ENCODE measurements at regions not wholly inside any gene's neighbourhood (a gene's known extent, or its start where the extent isn't known, plus 50 kb on each side); places are given as distances from the start of the nearest gene placed in this dataset.
"Not testable (repeated sequence)": the region's sequence is repeated elsewhere in the genome, so short reads cannot be mapped to it uniquely, and the experiment has no call there.

GRCh38 chr1:192516776-192517297, 58.7 kb upstream of the RGS1 start:
- no peak overlapping the region for H3K27ac ChIP-seq
- TF ChIP-seq, protein P1, sequence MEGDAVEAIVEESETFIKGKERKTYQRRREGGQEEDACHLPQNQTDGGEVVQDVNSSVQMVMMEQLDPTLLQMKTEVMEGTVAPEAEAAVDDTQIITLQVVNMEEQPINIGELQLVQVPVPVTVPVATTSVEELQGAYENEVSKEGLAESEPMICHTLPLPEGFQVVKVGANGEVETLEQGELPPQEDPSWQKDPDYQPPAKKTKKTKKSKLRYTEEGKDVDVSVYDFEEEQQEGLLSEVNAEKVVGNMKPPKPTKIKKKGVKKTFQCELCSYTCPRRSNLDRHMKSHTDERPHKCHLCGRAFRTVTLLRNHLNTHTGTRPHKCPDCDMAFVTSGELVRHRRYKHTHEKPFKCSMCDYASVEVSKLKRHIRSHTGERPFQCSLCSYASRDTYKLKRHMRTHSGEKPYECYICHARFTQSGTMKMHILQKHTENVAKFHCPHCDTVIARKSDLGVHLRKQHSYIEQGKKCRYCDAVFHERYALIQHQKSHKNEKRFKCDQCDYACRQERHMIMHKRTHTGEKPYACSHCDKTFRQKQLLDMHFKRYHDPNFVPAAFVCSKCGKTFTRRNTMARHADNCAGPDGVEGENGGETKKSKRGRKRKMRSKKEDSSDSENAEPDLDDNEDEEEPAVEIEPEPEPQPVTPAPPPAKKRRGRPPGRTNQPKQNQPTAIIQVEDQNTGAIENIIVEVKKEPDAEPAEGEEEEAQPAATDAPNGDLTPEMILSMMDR (conservative IDR thresholded peaks at IDR 0.05) = no peak

DNA sequence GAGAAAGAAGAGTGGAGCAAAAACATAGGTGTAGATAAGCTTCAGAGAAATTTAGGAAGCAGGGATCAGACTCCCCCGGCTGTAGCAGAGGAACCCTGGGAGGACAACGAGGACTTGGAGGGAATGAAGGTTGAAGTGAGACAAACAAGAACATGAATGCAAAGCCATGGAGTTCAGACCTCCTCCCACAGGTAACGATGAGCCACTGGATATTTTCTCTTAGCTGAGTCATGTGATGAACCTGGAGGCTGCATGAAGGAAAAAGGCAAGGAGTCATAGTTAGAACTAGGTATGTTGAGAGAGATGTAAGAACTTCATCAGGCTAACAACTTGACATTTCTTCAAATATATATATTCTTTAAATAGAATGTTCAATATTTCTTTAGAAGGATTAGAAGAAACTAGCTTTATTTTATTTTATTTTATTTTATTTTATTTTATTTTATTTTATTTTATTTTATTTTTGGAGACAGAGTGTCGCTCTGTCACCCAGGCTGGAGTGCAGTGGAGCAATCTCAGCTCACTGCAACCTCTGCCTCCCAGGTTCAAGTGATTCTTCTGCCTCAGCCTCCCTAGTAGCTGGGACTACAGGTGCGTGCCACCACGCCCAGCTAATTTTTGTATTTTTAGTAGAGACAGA, 57.7 kb upstream of the RGS1 start:
- not testable (repeated sequence) for H3K27ac ChIP-seq

DNA sequence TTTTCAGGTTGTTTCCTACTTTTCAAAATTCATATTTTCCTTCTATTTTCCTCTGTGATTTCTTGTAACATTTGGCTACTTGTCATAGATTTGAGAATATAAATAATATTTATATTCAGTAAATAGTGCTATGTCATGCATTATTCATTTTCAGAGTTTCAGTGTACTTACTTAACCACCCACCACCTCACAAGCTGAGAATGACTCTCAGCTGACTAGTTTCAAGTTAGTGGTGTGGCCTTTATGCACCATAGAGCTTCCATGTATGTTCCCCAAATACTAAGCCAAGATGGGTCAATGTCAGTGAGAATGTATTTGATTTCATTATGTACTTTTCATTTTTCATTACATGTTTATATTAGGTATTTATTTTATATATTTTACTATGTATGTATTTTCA, 56.9 kb upstream of the RGS1 start:
- H3K27ac ChIP-seq = no peak overlapping the region
- TF ChIP-seq, protein P1 (conservative IDR thresholded peaks at IDR 0.05) = no peak

DNA sequence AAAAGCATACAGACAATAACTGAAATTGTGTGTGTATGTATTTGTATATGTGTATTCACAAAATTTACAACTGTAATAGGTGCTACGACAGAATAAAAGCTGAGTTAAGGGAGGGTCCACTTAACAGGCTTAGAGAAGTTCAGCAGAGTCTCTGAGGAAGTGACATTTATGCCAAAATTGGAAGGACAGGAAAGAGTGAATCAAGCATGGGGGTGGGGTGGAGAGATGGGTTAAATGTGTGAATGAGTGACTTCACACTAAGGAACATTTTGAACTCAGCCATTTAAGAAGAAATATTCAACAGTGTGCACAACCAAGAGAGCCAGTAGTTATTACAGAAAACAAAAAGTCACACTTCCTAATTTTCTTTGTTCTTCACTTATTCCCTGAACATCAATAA, 53.8 kb upstream of the RGS1 start:
- H3K27ac ChIP-seq = no peak overlapping the region
- TF ChIP-seq, protein P1 (conservative IDR thresholded peaks at IDR 0.05) = no peak

DNA sequence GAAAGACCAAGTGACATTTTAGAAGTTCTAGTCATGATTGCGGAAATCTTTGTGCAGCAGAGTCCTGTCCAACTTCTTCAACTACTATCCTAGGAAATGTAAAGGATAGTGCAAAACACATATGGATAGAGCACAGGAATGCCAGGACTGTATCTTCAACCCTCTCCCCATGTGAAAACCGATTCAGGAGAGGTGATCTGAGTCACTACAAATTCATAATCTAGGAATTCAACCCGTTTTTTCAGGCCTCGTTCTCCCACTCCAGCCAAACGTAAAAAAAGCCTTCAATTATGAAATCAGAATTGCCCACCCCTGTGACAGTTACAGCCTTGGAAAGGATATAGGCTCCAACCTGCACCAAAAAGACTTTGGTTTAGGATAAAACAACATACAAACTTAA, 52.9 kb upstream of the RGS1 start:
- TF ChIP-seq, protein P1 (conservative IDR thresholded peaks at IDR 0.05) = no peak
- H3K27ac ChIP-seq = no peak overlapping the region

GRCh38 chr1:192524223-192524622, 51.4 kb upstream of the RGS1 start:
- TF ChIP-seq, protein P1 (conservative IDR thresholded peaks at IDR 0.05) = no peak
- no peak overlapping the region for H3K27ac ChIP-seq
